MV-4-11 (cell line): ENCODE measurements at regions not wholly inside any gene's neighbourhood (a gene's known extent, or its start where the extent isn't known, plus 50 kb on each side); places are given as distances from the start of the nearest gene placed in this dataset.
"Not testable (repeated sequence)": the region's sequence is repeated elsewhere in the genome, so short reads cannot be mapped to it uniquely, and the experiment has no call there.

Experiments used
- DNase-seq: peaks from one replicate; lab custom pipeline; 2025; lab: John Stamatoyannopoulos, UW

- DNase-seq = no peak
Observed at GRCh38 chr9:82790875-82791274, 272.1 kb downstream of the RASEF start.

GRCh38 chr9:82791692-82792091 lies 271.2 kb downstream of the RASEF start:
- no peak for DNase-seq

GRCh38 chr9:82797534-82797933 lies 265.4 kb downstream of the RASEF start:
- DNase-seq = no peak

GRCh38 chr9:82799286-82799685 lies 263.7 kb downstream of the RASEF start:
- DNase-seq = no peak

GRCh38 chr9:82805027-82805426 lies 257.9 kb downstream of the RASEF start:
- no peak for DNase-seq

- DNase-seq = no peak
Observed at GRCh38 chr9:82808478-82808877, 254.5 kb downstream of the RASEF start.

GRCh38 chr9:82810915-82811314 lies 252.0 kb downstream of the RASEF start:
- DNase-seq = peak; percentile 89

- no peak for DNase-seq
Observed at GRCh38 chr9:82819260-82819659, 243.7 kb downstream of the RASEF start.

- DNase-seq = peak; percentile 74
Observed at GRCh38 chr9:82820186-82820585, 242.8 kb downstream of the RASEF start.

GRCh38 chr9:82829818-82830217 lies 233.1 kb downstream of the RASEF start:
- no peak for DNase-seq

- DNase-seq = no peak
Observed at GRCh38 chr9:82865524-82865923, 197.4 kb downstream of the RASEF start.

- no peak for DNase-seq
Observed at GRCh38 chr9:82880336-82881050, 182.4 kb downstream of the RASEF start.

- DNase-seq = no peak
Observed at GRCh38 chr9:82882138-82882537, 180.8 kb downstream of the RASEF start.

- no peak for DNase-seq
Observed at GRCh38 chr9:82882748-82883147, 180.2 kb downstream of the RASEF start.

GRCh38 chr9:82883436-82883835 lies 179.5 kb downstream of the RASEF start:
- no peak for DNase-seq

GRCh38 chr9:82883974-82884373 lies 179.0 kb downstream of the RASEF start:
- not testable (repeated sequence) for DNase-seq

- no peak for DNase-seq
Observed at GRCh38 chr9:82890401-82890800, 172.5 kb downstream of the RASEF start.

- DNase-seq = no peak
Observed at GRCh38 chr9:82890865-82891264, 172.1 kb downstream of the RASEF start.

- no peak for DNase-seq
Observed at GRCh38 chr9:82891321-82891720, 171.6 kb downstream of the RASEF start.

- no peak for DNase-seq
Observed at GRCh38 chr9:82893549-82893948, 169.4 kb downstream of the RASEF start.

GRCh38 chr9:82894548-82894947 lies 168.4 kb downstream of the RASEF start:
- no peak for DNase-seq

- DNase-seq = no peak
Observed at GRCh38 chr9:82894961-82895821, 167.8 kb downstream of the RASEF start.

GRCh38 chr9:82895822-82896110 lies 167.2 kb downstream of the RASEF start:
- DNase-seq = no peak

- DNase-seq = no peak
Observed at GRCh38 chr9:82903503-82903902, 159.4 kb downstream of the RASEF start.
